ENCODE measurements at regions not wholly inside any gene's neighbourhood (a gene's known extent, or its start where the extent isn't known, plus 50 kb on each side); places are given as distances from the start of the nearest gene placed in this dataset.

GRCh38 chr4:116899561-116899960 is 185.8 kb downstream of the TRAM1L1 start:
- H3K36me3 Mint-ChIP-seq, result no peaks in the 10 kb centered on the region
- no peak overlapping the region for H3K27ac Mint-ChIP-seq
- no peaks in the 10 kb centered on the region for H3K4me1 Mint-ChIP-seq
- no peak for DNase-seq (ENCODE audit: low spot score in 2 of 2)
- peaks cover 10% of the 10 kb centered on the region for H3K9me3 Mint-ChIP-seq
- H3K4me3 Mint-ChIP-seq, result no peak overlapping the region
- no peak for ATAC-seq

DNA sequence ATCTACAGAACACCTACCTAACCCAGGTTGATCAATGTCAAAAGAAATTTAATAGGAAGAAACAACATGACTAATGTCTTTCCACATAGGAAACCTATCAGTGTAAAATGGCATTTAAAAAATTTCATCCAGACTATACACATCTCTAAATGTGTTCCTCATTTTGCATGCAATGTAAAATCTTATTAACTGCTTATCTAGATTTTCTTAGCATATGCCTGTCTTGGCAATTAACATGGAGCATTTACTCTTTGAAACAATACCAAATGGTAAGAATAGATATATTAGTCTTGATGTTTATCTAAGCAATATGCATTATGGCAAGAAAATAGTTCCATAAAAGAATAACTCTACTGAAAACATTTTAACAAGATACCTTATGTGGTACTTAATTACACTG is 199.8 kb downstream of the TRAM1L1 start:
- no peak for ATAC-seq
- Mint-ChIP-seq H3K9me3 (peaks cover 5% of the 10 kb centered on the region), H3K27ac (no peak overlapping the region), H3K36me3 (no peaks in the 10 kb centered on the region), H3K4me3 (no peak overlapping the region), H3K4me1 (no peaks in the 10 kb centered on the region)
- no peak for DNase-seq (ENCODE audit: low spot score in 2 of 2)

DNA sequence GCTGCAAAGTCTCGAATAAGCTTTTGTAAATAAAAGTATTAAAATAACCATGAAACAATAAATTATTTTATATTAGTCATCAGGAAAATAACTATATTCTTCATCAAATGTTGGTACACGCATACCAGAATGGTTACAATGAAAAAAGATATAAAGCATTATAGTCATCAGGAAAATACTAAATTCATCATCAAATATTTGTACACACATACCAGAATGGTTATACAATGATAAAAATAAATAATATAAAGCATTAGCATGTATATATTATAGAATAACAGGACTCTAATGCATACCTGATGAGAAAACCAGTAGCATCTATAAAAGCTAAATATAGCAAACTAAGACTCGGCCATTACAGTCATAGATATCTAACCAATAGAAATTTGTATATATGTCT is 202.9 kb downstream of the TRAM1L1 start:
- Mint-ChIP-seq H3K9me3 (peaks cover 8% of the 10 kb centered on the region), H3K4me1 (no peaks in the 10 kb centered on the region), H3K4me3 (no peak overlapping the region)

GRCh38 chr4:116881077-116881476 is 204.3 kb downstream of the TRAM1L1 start:
- H3K9me3 Mint-ChIP-seq, result peaks cover 8% of the 10 kb centered on the region
- H3K36me3 Mint-ChIP-seq, result no peaks in the 10 kb centered on the region
- no peaks in the 10 kb centered on the region for H3K4me1 Mint-ChIP-seq
- DNase-seq (ENCODE audit: low spot score in 2 of 2) (no peak), ATAC-seq (no peak)
- H3K27ac Mint-ChIP-seq, result no peak overlapping the region
- H3K4me3 Mint-ChIP-seq, result no peak overlapping the region

More for the DNA sequence above, 202.9 kb downstream of the TRAM1L1 start:
- ATAC-seq (no peak), DNase-seq (ENCODE audit: low spot score in 2 of 2) (no peak)
- no peaks in the 10 kb centered on the region for H3K36me3 Mint-ChIP-seq
- no peak overlapping the region for H3K27ac Mint-ChIP-seq

- DNase-seq (ENCODE audit: low spot score in 2 of 2) (no peak), ATAC-seq (no peak)
- Mint-ChIP-seq H3K36me3 (no peaks in the 10 kb centered on the region), H3K27ac (no peak overlapping the region), H3K9me3 (peaks cover 8% of the 10 kb centered on the region), H3K4me3 (no peak overlapping the region), H3K4me1 (no peaks in the 10 kb centered on the region)
Measured at GRCh38 chr4:116880625-116881024, 204.8 kb downstream of the TRAM1L1 start.

- no peaks in the 10 kb centered on the region for H3K4me1 Mint-ChIP-seq
- no peak overlapping the region for H3K4me3 Mint-ChIP-seq
- no peak overlapping the region for H3K27ac Mint-ChIP-seq
Measured at GRCh38 chr4:116878280-116878679, 207.1 kb downstream of the TRAM1L1 start.

GRCh38 chr4:116877069-116877468 is 208.3 kb downstream of the TRAM1L1 start:
- no peak for ATAC-seq
- Mint-ChIP-seq H3K9me3 (peaks cover 12% of the 10 kb centered on the region), H3K36me3 (no peaks in the 10 kb centered on the region)

More at GRCh38 chr4:116878280-116878679, 207.1 kb downstream of the TRAM1L1 start:
- peaks cover 12% of the 10 kb centered on the region for H3K9me3 Mint-ChIP-seq
- no peaks in the 10 kb centered on the region for H3K36me3 Mint-ChIP-seq
- no peak for DNase-seq (ENCODE audit: low spot score in 2 of 2)
- ATAC-seq, result no peak

GRCh38 chr4:116872941-116873340 is 212.4 kb downstream of the TRAM1L1 start:
- no peak for DNase-seq (ENCODE audit: low spot score in 2 of 2)
- H3K27ac Mint-ChIP-seq, result no peak overlapping the region
- H3K9me3 Mint-ChIP-seq, result peaks cover 8% of the 10 kb centered on the region
- no peak for ATAC-seq
- H3K36me3 Mint-ChIP-seq, result no peaks in the 10 kb centered on the region
- H3K4me3 Mint-ChIP-seq, result no peak overlapping the region
- H3K4me1 Mint-ChIP-seq, result no peaks in the 10 kb centered on the region

More at GRCh38 chr4:116877069-116877468, 208.3 kb downstream of the TRAM1L1 start:
- no peak for DNase-seq (ENCODE audit: low spot score in 2 of 2)
- Mint-ChIP-seq H3K27ac (no peak overlapping the region), H3K4me3 (no peak overlapping the region), H3K4me1 (no peaks in the 10 kb centered on the region)

- no peaks in the 10 kb centered on the region for H3K4me1 Mint-ChIP-seq
- H3K36me3 Mint-ChIP-seq, result no peaks in the 10 kb centered on the region
- DNase-seq (ENCODE audit: low spot score in 2 of 2) (no peak), ATAC-seq (no peak)
- H3K9me3 Mint-ChIP-seq, result peaks cover 8% of the 10 kb centered on the region
- H3K4me3 Mint-ChIP-seq, result no peak overlapping the region
- H3K27ac Mint-ChIP-seq, result no peak overlapping the region
Measured at GRCh38 chr4:116872308-116872707, 213.1 kb downstream of the TRAM1L1 start.

DNA sequence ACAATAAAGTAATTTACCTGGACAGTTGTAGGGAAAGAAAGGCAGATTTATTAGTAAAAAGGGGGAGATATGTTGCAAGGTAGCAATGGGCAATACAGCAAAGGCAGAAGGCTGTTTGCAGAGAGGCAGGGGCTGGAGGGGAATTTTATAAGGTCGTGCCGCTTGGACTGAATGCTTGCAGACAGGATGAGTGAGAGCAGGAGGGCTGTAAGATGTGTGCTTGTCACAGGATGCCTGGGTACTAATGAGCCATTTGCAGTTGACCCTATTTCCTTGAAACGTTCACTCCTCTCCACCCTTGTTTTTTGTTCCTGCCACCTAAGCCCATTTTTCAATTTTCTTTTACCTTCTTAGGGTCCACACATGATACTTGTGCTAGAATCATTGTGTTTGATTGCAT is 214.7 kb downstream of the TRAM1L1 start:
- DNase-seq (ENCODE audit: low spot score in 2 of 2), result no peak
- no peaks in the 10 kb centered on the region for H3K36me3 Mint-ChIP-seq
- H3K27ac Mint-ChIP-seq, result no peak overlapping the region
- ATAC-seq, result no peak
- no peaks in the 10 kb centered on the region for H3K4me1 Mint-ChIP-seq
- H3K4me3 Mint-ChIP-seq, result no peak overlapping the region
- peaks cover 14% of the 10 kb centered on the region for H3K9me3 Mint-ChIP-seq

DNA sequence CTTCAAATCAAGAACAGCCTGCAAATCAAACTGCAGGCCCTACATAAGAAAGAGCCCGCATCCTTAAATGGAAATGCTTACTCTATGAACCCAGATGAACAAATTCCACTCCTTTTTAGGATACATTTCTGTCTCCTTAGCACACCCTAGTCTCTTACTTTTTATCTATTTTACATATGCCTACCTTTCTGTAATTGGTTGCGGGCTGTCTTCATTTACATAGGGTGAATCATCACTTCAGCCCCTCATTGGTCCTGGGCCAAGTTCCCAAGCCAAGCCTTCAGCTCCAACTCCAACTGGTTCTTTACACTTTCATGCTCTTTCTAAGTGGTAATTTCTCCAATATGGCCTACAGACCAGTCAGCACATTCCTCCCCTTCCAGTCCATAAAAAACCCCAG is 219.3 kb downstream of the TRAM1L1 start:
- DNase-seq (ENCODE audit: low spot score in 2 of 2), result no peak
- Mint-ChIP-seq H3K4me3 (no peak overlapping the region), H3K27ac (no peak overlapping the region), H3K9me3 (peaks cover 16% of the 10 kb centered on the region), H3K4me1 (no peaks in the 10 kb centered on the region), H3K36me3 (no peaks in the 10 kb centered on the region)
- no peak for ATAC-seq

DNA sequence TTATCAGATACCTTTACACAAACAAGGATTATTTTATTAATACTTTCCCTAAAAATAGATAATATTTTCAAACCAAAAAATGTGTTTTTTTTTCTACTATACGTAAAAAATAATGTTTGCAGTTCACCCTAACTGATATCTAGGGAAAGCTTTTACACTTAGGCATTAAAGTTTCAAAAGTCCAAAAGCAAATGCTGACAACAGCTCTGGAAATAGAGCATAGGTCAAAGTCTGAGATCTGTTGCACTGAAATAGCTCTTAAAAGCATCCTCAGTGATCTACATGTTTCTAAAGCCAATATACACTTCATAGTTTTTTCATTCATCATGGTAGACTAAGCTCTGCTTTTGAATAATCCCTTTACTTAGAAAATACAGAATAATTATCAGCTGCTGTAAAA is 222.8 kb downstream of the TRAM1L1 start:
- DNase-seq (ENCODE audit: low spot score in 2 of 2) (no peak), ATAC-seq (no peak)
- Mint-ChIP-seq H3K4me3 (no peak overlapping the region), H3K4me1 (no peaks in the 10 kb centered on the region), H3K27ac (no peak overlapping the region), H3K36me3 (no peaks in the 10 kb centered on the region), H3K9me3 (peaks cover 13% of the 10 kb centered on the region)

- no peak overlapping the region for H3K4me3 Mint-ChIP-seq
- H3K9me3 Mint-ChIP-seq, result peaks cover 6% of the 10 kb centered on the region
- H3K27ac Mint-ChIP-seq, result no peak overlapping the region
- DNase-seq (ENCODE audit: low spot score in 2 of 2) (no peak), ATAC-seq (no peak)
- no peaks in the 10 kb centered on the region for H3K36me3 Mint-ChIP-seq
- no peaks in the 10 kb centered on the region for H3K4me1 Mint-ChIP-seq
Measured at GRCh38 chr4:116860891-116861290, 224.5 kb downstream of the TRAM1L1 start.

GRCh38 chr4:116849620-116850019 is 235.8 kb downstream of the TRAM1L1 start:
- Mint-ChIP-seq H3K27ac (no peak overlapping the region), H3K9me3 (peaks cover 26% of the 10 kb centered on the region), H3K36me3 (no peaks in the 10 kb centered on the region), H3K4me3 (no peak overlapping the region), H3K4me1 (no peaks in the 10 kb centered on the region)
- DNase-seq (ENCODE audit: low spot score in 2 of 2) (no peak), ATAC-seq (no peak)

GRCh38 chr4:116847616-116848015 is 237.8 kb downstream of the TRAM1L1 start:
- H3K27ac Mint-ChIP-seq, result no peak overlapping the region
- no peak overlapping the region for H3K4me3 Mint-ChIP-seq
- no peaks in the 10 kb centered on the region for H3K36me3 Mint-ChIP-seq
- DNase-seq (ENCODE audit: low spot score in 2 of 2) (no peak), ATAC-seq (no peak)
- peaks cover 26% of the 10 kb centered on the region for H3K9me3 Mint-ChIP-seq
- no peaks in the 10 kb centered on the region for H3K4me1 Mint-ChIP-seq

GRCh38 chr4:116839826-116840225 is 245.6 kb downstream of the TRAM1L1 start:
- Mint-ChIP-seq H3K36me3 (no peaks in the 10 kb centered on the region), H3K9me3 (peaks cover 7% of the 10 kb centered on the region), H3K4me3 (no peak overlapping the region), H3K27ac (no peak overlapping the region), H3K4me1 (no peaks in the 10 kb centered on the region)
- no peak for ATAC-seq
- no peak for DNase-seq (ENCODE audit: low spot score in 2 of 2)

DNA sequence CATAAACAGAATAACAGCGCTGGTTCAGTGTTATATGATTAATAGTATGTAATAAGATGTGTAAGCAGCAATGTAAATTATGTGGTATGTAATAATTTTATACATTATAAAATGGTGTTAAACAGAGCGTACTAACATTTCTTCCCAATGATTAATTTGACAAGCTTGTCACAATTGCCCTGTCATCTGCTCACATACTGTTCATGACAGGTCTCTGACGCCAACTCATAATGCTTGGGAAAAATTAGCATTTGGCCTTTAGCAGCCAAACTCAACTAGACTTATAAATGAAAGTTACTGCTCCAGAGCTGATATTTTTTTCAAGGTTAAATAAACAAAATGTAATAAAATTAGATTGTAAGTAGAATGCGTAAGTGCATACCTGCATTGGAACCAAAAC is 246.8 kb downstream of the TRAM1L1 start:
- no peaks in the 10 kb centered on the region for H3K36me3 Mint-ChIP-seq
- H3K4me3 Mint-ChIP-seq, result no peak overlapping the region
- DNase-seq (ENCODE audit: low spot score in 2 of 2) (no peak), ATAC-seq (no peak)
- H3K4me1 Mint-ChIP-seq, result no peaks in the 10 kb centered on the region
- H3K27ac Mint-ChIP-seq, result no peak overlapping the region
- peaks cover 7% of the 10 kb centered on the region for H3K9me3 Mint-ChIP-seq

All from stimulated activated effector memory CD8-positive, alpha-beta T cell treated with anti-CD3 and anti-CD28 coated beads, Interleukin-12 subunit alpha, Interleukin-12 subunit beta, amount 100 ng/mL, for 72 hours (primary cell).